Hepatocyte (in vitro differentiated cells): ENCODE measurements at regions not wholly inside any gene's neighbourhood (a gene's known extent, or its start where the extent isn't known, plus 50 kb on each side); places are given as distances from the start of the nearest gene placed in this dataset.

ENCODE experiments used
- CTCF ChIP-seq: fragments of 200-600 bp; sonication (generic); IDR thresholded peaks from 2 replicates; pipeline ENCODE4 v1.5.1; 2016; ENCODE audit warnings: antibody characterized with exemption, mild to moderate bottlenecking; ENCODE audit not compliant: poor library complexity
- EZH2 ChIP-seq: fragments of 200-600 bp; sonication (generic); IDR thresholded peaks from 2 replicates; pipeline ENCODE4 v1.6.1; 2016; ENCODE audit warnings: antibody characterized with exemption, mild to moderate bottlenecking, borderline replicate concordance
- EZH2phosphoT487 ChIP-seq: fragments of 200-600 bp; sonication (generic); IDR thresholded peaks from one replicate; pipeline ENCODE4 v1.6.1; 2018; ENCODE audit warnings: antibody characterized with exemption, mild to moderate bottlenecking, low read depth, moderate library complexity; ENCODE audit not compliant: unreplicated experiment, severe bottlenecking

- TF ChIP-seq CTCF (no peak), EZH2 (no peak), EZH2phosphoT487 (no peak)
Observed at GRCh38 chr15:85318732-85319076, 61.7 kb upstream of the AKAP13 start.
